SK-N-SH treated with all-trans-retinoic acid at 6 μM for 48 hours (cell line): ENCODE measurements at regions not wholly inside any gene's neighbourhood (a gene's known extent, or its start where the extent isn't known, plus 50 kb on each side); places are given as distances from the start of the nearest gene placed in this dataset.

Source experiments
- ISL1 ChIP-seq: fragments of 250-450 bp; sonication (Bioruptor Pico); IDR thresholded peaks from 2 replicates; pipeline ENCODE4 v2.1.2; 2022; ENCODE audit warnings: mild to moderate bottlenecking, moderate library complexity
- OSR1 ChIP-seq: fragments of 250-450 bp; sonication (Bioruptor Pico); IDR thresholded peaks from 2 replicates; pipeline ENCODE4 v1.8.0; 2022; ENCODE audit warnings: moderate library complexity, mild to moderate bottlenecking, inconsistent platforms
- RARB ChIP-seq: fragments of 250-450 bp; sonication (Bioruptor Pico); IDR thresholded peaks from 2 replicates; pipeline ENCODE4 v1.8.0; 2021; ENCODE audit warnings: mild to moderate bottlenecking, moderate library complexity
- ZC3H10 ChIP-seq: fragments of 250-450 bp; sonication (Bioruptor Pico); IDR thresholded peaks from 2 replicates; pipeline ENCODE4 v1.5.1; 2021; ENCODE audit warnings: mild to moderate bottlenecking, moderate library complexity
- ZNF8 ChIP-seq: fragments of 450-650 bp; formaldehyde crosslinking; IDR thresholded peaks from 2 replicates; pipeline ENCODE4 v1.5.0; 2020; ENCODE audit warnings: mild to moderate bottlenecking, moderate library complexity
- TF ChIP-seq, protein P1 (sequence below): fragments of 250-450 bp; sonication (Bioruptor Pico); IDR thresholded peaks from 2 replicates; pipeline ENCODE4 v1.5.1; 2021; ENCODE audit warnings: mild to moderate bottlenecking, moderate library complexity

DNA sequence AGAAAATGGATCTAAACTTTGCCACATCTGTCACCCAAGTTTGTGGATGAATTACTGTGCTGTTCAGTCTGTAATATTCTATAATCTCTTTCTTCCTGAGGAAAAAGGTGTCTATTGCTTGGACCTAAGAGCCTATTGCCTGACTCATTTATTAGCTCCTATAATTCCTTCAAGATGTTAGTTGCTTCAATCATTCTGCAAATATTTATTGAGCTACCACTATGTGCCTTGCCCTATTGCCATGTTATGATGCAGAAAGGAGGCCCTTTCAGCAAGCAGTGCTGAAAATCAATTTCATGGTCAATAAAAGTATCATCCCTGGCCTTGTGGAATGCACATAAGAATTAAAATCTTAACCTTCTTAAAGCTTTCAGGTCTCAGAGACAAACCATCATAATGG lies 113.6 kb downstream of the CCER1 start:
- TF ChIP-seq ISL1 (CRISPR knock-in tag), result no peak
- no peak for TF ChIP-seq ZNF8 (CRISPR knock-in tag)
- no peak for TF ChIP-seq OSR1 (CRISPR knock-in tag)
- no peak for TF ChIP-seq RARB (CRISPR knock-in tag)
- TF ChIP-seq ZC3H10, result no peak
- TF ChIP-seq, protein P1, sequence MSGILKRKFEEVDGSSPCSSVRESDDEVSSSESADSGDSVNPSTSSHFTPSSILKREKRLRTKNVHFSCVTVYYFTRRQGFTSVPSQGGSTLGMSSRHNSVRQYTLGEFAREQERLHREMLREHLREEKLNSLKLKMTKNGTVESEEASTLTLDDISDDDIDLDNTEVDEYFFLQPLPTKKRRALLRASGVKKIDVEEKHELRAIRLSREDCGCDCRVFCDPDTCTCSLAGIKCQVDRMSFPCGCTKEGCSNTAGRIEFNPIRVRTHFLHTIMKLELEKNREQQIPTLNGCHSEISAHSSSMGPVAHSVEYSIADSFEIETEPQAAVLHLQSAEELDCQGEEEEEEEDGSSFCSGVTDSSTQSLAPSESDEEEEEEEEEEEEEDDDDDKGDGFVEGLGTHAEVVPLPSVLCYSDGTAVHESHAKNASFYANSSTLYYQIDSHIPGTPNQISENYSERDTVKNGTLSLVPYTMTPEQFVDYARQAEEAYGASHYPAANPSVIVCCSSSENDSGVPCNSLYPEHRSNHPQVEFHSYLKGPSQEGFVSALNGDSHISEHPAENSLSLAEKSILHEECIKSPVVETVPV (CRISPR knock-in tag), result no peak
